ENCODE measurements at regions not wholly inside any gene's neighbourhood (a gene's known extent, or its start where the extent isn't known, plus 50 kb on each side); places are given as distances from the start of the nearest gene placed in this dataset.

GRCh38 chr3:102189956-102190723, 244.7 kb upstream of the ZPLD1 start:
- no peak for TF ChIP-seq CTCF (IDR thresholded peaks at IDR 0.05)
- no peak for TF ChIP-seq EZH2 (IDR thresholded peaks at IDR 0.05; ENCODE audit: borderline replicate concordance, insufficient read depth, low read depth, low read length, poor library complexity, severe bottlenecking)

All from B cell (primary cell).